ENCODE measurements at regions not wholly inside any gene's neighbourhood (a gene's known extent, or its start where the extent isn't known, plus 50 kb on each side); places are given as distances from the start of the nearest gene placed in this dataset.
A peak's percentile ranks its signal among the peaks of the same experiment; 100 is the strongest.

- no peak for DNase-seq (ENCODE audit: extremely low read depth, low read depth)
Measured at GRCh38 chr5:139733698-139734538, 61.7 kb upstream of the PSD2 start.

DNA sequence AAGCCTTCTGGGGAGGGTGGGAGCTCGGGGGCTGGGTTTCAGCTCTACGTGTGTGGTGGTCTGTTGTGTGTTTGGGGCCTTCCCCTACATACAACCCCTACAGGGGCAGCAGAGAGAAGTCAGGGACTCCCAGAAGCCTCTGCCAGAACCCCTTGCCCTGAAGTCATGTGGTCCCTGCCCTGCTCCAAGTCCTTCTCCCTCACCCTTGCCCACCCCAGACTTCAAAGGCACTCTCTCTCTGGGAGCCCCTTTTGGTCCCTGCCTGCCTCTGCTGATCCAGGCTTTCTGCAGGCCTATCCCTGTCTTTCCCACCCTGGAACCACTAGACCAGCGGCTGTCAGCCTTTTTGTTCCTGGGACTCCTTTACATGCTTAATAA lies 61.1 kb upstream of the PSD2 start:
- DNase-seq (ENCODE audit: extremely low read depth, low read depth), result no peak

- DNase-seq (ENCODE audit: extremely low read depth, low read depth), result no peak
Measured at GRCh38 chr5:139738193-139739149, 57.1 kb upstream of the PSD2 start.

- no peak for DNase-seq (ENCODE audit: extremely low read depth, low read depth)
Measured at GRCh38 chr5:139739150-139739974, 56.2 kb upstream of the PSD2 start.

- DNase-seq (ENCODE audit: extremely low read depth, low read depth), result no peak
Measured at GRCh38 chr5:139740138-139740991, 55.2 kb upstream of the PSD2 start.

DNA sequence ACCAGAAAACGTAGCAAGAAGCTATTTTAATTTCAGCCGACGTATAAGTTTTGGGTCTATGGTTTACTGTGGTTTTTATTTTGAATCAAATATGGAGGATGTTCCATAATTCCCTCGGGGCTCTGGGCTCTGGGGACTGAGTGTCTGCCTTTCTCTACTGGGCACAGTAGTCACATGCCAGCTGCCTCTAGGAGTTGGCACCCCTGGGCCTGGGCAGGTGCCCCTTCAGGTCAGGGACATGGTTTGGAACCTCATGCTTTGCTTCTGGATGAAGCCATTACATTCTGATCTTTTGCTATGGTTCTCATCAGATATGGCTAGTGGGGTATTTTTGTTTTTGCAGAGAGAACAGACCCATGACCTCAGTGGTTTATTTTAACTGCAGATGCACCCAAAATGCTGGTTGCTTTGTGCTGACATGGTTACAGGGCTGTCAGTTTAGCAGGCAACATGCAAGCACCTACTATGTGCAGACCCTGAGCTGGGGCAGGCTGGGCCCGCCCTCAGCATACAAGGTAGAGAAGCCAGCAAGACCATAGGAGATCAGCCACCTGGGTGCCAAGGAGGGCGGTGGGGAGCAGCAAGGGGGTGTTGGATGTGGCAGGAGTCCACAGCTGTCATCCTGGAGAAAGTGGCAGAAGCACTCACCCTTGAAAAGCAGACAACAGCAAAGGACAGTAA lies 54.5 kb upstream of the PSD2 start:
- DNase-seq (ENCODE audit: extremely low read depth, low read depth), result no peak

GRCh38 chr5:139741823-139742172 lies 53.8 kb upstream of the PSD2 start:
- no peak for DNase-seq (ENCODE audit: extremely low read depth, low read depth)

DNA sequence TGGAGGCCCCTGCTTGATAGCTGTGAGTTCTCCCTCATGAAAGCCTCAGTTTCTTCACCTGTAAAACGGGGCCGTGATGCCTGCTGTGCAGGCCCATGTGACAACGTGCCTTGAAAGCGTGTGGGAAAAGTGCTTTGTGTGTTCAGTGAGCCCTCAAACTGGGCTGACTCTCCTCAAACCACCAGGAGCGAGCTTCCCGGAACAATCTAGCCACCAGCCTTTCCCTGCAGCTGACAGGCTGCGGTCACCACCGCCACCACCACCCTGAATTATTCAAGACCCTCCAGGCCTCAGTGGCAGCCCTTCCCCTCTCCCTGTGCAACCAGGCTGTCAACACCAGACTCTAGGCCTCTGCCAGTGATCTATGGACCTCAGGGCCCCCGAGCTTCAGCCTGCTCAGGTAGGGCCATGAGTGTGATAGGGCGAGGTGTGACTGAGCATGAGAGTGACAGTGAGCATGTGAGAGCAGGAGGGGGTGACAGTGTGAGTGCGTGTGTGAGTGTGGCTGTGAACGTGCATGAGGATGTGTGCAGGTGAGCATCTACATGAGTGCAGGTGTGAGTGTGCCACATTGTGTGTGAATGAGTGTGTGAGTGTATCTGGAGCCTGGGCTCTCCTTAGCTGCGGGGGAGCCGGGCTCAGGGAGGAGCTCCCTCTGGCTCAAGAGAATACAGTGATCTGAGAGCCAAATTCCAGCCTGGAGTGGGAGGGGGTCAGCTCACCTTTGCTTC lies 53.3 kb upstream of the PSD2 start:
- no peak for DNase-seq (ENCODE audit: extremely low read depth, low read depth)

DNA sequence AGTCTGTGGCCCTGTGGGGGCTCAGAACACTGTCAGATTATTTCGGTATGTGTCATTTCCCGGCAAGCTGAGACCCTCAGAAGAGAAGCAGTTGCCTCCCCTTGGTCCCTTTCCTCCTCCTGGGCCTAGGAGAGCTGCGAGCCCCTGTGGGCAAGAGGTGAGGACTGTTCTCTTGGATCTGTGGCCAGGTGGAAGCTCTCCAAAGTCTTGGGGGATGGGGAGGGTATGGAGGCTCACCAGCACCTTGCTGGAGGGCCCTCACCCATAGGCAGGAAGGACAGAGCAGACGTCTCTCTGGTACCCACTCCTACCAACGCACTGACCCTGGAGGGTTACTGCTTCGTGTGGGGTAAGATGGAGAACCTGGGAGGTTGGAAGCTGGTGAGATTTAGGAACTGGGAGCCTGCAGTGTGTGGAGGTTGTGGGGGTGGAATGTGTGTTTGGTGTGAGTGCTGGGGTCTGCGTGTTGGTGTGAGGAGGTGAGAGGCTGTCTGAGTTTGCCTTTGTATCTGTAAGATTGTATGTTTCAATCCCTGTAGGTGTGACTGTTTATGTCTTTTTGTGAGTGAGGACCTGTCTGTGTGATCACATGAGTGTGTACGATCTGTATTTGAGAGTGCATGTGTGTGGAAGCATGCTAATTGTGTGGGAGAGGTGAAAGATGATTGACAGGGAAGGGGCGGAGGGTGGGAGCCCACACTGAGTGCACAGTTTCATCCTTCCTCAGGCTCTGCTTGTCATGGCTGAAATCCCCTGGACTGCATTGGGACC lies 52.4 kb upstream of the PSD2 start:
- no peak for DNase-seq (ENCODE audit: extremely low read depth, low read depth)

DNA sequence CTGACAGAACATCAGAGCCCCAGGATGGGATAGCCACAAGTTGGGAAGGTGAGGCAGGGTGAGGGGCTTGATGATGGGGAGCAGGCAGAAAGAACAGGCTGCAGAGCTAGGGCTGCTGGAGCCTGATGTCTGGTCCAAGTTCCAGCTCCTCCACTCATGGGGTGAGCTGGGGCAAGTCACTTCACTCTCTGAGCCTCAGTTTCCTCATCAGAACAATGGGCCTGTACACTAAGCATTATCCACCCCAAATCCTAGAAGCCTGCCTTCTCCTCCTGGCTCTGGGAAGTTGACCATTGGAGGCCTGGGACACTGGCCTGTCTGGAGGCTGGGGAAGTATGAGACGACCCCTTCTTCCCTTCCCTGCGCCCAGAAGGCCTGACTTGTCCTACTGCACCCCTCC lies 51.8 kb upstream of the PSD2 start:
- no peak for DNase-seq (ENCODE audit: extremely low read depth, low read depth)

DNA sequence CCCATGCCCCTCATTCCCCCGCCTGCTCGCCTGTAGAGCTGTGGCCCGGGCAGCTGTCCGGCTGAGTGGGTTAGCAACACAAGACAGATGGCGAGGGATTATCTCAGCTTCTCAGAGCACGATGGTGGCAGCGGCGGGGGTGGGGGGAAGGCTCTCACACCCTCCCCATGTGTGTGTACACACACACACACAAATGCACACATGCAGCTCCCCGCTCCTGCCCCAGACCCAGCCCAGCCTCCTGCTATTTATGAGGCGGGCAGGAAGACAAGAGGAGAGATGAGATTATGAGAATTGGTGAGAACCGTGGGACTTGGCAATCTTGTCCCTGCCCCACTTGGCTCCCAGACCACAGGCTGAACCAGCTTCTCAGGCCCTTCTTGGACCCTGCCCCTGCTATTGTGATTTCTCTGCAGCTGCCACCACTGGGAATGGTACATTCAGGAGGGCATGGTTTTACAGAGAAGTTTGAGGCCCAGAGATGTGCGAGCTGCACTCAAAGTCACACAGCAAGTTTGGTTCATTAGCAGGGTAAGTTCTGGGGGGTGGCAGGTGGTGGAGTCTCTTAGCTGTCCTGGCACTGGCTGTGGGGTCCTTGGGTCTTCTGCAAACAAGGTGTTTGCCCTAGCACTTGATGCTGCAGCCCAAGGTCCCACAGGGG lies 51.0 kb upstream of the PSD2 start:
- DNase-seq (ENCODE audit: extremely low read depth, low read depth), result no peak

GRCh38 chr5:139745132-139745799 lies 50.3 kb upstream of the PSD2 start:
- peak; percentile 29 for DNase-seq (ENCODE audit: extremely low read depth, low read depth)

DNA sequence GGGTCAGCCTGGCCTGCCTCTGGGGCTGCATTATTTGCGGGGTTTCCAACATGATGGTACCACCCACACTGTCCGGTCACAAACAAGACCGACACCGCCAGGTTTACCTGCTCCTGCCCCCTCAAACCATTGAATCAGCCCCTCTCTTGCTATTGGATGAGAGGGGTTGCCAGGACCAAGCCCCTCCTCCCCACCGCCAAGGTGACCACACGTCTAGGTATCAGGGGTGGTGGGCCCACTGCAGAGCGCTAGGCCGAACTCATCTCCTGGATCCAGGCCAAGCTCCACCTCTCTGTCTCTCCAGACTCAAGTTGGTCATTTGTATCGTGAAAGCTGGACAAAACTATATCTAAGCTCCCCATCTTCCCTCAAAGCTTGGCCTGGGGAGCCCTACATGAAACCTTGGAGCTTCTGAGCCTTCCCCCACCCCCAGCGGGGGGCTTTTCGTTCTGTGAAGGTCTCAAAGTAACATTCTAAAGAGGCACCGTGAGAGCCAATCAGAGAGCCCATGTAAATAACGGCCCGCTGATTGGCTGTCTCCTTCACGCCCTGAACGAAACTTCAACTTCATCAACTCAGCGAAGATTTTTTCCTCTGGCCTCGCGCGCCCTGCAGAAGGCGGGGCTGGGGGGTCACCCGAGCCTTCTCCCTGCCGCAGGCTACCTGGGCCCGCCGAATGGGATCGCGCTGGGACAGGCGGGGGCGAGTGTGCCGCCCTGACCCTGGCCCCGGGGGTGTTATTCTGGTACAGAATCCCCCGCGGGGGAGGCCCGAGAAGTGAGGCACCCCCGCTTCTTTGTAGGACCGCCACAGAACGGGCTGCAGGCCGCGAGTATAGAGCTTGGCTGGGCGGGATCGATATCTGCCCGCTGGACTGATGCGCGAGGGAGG lies 49.6 kb upstream of the PSD2 start:
- DNase-seq (ENCODE audit: extremely low read depth, low read depth), result peak; percentile 81
